ENCODE measurements at regions not wholly inside any gene's neighbourhood (a gene's known extent, or its start where the extent isn't known, plus 50 kb on each side); places are given as distances from the start of the nearest gene placed in this dataset.

DNA sequence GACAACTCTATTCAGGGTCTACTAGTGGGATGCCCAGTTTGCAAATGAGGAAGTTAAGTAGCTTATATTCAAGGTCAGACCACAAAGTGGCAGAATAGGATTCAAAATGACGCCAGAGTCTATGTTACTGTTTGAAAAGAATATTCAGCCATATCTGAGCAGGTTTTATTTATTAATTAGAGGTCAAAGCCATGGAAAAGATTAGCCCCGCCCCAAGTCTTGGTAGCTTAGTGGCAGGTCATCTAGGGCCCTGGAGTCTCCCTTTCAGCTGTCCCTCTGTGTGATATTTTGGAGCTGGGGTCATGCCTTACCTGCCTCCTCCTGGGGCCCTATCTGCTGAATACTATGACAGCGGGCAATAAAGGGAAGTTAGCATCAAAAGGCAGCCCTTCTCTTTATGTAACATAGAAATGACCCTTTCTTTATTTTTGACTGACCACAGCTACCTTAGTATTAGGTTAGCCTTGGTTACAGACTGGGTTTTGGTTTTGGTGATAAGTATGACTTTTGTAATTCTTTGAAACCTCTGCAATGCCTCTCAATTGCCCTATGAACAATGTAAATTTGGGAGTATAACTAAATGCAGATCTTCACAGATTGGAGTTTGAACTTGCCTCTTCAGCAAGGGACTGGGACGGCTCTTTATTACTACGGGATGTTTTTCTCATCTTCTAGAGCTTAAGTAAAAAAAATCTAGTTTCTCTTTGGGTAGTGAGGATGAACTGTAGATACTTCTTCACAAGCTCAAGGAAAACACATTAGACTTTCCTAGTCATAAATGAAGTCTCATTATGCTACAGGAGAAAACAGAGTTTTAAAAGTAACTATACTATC, 153.0 kb upstream of the ITGA4 start:
- H3K4me3 ChIP-seq = no peak overlapping the region
- H3K4me1 ChIP-seq = peaks cover 5 to 17% (median 11%) of the 10 kb centered on the region in 4 donors
- no peak for TF ChIP-seq POLR2A (IDR thresholded peaks at IDR 0.05; ENCODE audit: low read depth)
- no peak overlapping the region for H3K27ac ChIP-seq (replicated peaks in 1 of 4)
- H3K9me3 ChIP-seq = no peaks in the 10 kb centered on the region
- intact Hi-C loops (cut with DNase I) = no loop called here
- H3K36me3 ChIP-seq = no peaks in the 10 kb centered on the region
- 73% methylated on average over 5 of the region's 5 CpGs for WGBS
- H3K27me3 ChIP-seq = no peaks in the 10 kb centered on the region
- DNase-seq (ENCODE audit: extremely low spot score) = no peak

GRCh38 chr2:181305301-181306123, 151.7 kb upstream of the ITGA4 start:
- Histone ChIP-seq H3K27ac (replicated peaks in 1 of 4) (no peak overlapping the region), H3K9me3 (no peaks in the 10 kb centered on the region), H3K27me3 (no peaks in the 10 kb centered on the region), H3K36me3 (no peaks in the 10 kb centered on the region), H3K4me1 (peaks cover 5 to 17% (median 11%) of the 10 kb centered on the region in 4 donors), H3K4me3 (no peak overlapping the region)
- no peak for DNase-seq (ENCODE audit: extremely low spot score)
- intact Hi-C loops (cut with DNase I) = no loop called here
- TF ChIP-seq EP300 (IDR thresholded peaks at IDR 0.05) = no peak
- TF ChIP-seq POLR2A (IDR thresholded peaks at IDR 0.05; ENCODE audit: low read depth) = no peak
- TF ChIP-seq, protein P1, sequence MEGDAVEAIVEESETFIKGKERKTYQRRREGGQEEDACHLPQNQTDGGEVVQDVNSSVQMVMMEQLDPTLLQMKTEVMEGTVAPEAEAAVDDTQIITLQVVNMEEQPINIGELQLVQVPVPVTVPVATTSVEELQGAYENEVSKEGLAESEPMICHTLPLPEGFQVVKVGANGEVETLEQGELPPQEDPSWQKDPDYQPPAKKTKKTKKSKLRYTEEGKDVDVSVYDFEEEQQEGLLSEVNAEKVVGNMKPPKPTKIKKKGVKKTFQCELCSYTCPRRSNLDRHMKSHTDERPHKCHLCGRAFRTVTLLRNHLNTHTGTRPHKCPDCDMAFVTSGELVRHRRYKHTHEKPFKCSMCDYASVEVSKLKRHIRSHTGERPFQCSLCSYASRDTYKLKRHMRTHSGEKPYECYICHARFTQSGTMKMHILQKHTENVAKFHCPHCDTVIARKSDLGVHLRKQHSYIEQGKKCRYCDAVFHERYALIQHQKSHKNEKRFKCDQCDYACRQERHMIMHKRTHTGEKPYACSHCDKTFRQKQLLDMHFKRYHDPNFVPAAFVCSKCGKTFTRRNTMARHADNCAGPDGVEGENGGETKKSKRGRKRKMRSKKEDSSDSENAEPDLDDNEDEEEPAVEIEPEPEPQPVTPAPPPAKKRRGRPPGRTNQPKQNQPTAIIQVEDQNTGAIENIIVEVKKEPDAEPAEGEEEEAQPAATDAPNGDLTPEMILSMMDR (IDR thresholded peaks at IDR 0.05) = no peak
- TF ChIP-seq POLR2AphosphoS5 (IDR thresholded peaks at IDR 0.05) = no peak
- WGBS = 71% methylated on average over 6 of the region's 6 CpGs

GRCh38 chr2:181306785-181307184, 150.4 kb upstream of the ITGA4 start:
- intact Hi-C loops (cut with DNase I) = no loop called here
- DNase-seq (ENCODE audit: extremely low spot score) = no peak
- Histone ChIP-seq H3K4me1 (peaks cover 5 to 17% (median 11%) of the 10 kb centered on the region in 4 donors), H3K27ac (replicated peaks in 1 of 4) (no peak overlapping the region), H3K27me3 (no peaks in the 10 kb centered on the region), H3K36me3 (no peaks in the 10 kb centered on the region), H3K4me3 (no peak overlapping the region), H3K9me3 (no peaks in the 10 kb centered on the region)
- TF ChIP-seq, protein P1 (IDR thresholded peaks at IDR 0.05) = no peak
- TF ChIP-seq POLR2A (IDR thresholded peaks at IDR 0.05; ENCODE audit: low read depth) = no peak
- no peak for TF ChIP-seq POLR2AphosphoS5 (IDR thresholded peaks at IDR 0.05)
- TF ChIP-seq EP300 (IDR thresholded peaks at IDR 0.05) = no peak

DNA sequence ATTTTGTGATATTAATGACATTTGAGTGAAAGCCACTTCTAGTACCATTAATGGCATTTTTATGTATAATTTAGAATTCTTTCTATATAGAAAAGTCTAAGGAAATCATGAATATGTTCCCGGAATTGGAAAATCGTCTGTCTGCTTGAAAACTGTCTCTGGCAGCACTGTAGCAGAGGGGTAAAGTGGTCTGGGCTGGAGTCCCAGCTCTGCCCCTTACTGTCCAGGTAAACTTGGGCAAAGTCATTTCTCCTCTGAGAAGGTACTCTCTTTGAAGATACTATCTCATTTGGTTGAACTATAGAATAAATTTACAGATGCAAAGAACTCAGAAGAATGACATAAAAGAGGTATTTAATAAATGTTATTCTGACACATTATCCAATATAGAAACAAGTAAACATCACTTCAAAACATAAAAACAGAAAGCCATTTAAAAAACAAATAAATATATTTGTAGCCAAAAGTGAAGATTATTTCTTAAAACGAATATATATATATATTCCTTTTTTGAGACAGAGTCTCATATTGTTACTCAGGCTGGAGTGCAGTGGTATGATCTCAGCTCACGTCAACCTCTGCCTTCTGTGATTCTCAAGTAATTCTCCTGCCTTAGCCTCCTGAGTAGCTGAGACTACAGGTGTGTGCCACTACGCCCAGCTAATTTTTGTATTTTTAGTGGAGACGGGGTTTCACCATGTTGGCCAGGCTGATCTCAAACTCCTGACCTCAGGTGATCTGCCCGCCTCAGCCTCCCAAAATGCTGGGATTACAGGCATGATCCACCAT, 149.8 kb upstream of the ITGA4 start:
- WGBS = 85% methylated on average over 7 of the region's 7 CpGs
- H3K4me1 ChIP-seq = peaks cover 5 to 17% (median 11%) of the 10 kb centered on the region in 4 donors
- H3K27me3 ChIP-seq = no peaks in the 10 kb centered on the region
- intact Hi-C loops (cut with DNase I) = no loop called here
- H3K36me3 ChIP-seq = no peaks in the 10 kb centered on the region
- no peak overlapping the region for H3K27ac ChIP-seq (replicated peaks in 1 of 4)
- TF ChIP-seq EP300 (IDR thresholded peaks at IDR 0.05) = no peak
- TF ChIP-seq, protein P1 (IDR thresholded peaks at IDR 0.05) = no peak
- TF ChIP-seq POLR2A (IDR thresholded peaks at IDR 0.05; ENCODE audit: low read depth) = no peak
- TF ChIP-seq POLR2AphosphoS5 (IDR thresholded peaks at IDR 0.05) = no peak
- no peak for DNase-seq (ENCODE audit: extremely low spot score)
- H3K4me3 ChIP-seq = no peak overlapping the region
- no peaks in the 10 kb centered on the region for H3K9me3 ChIP-seq

Data from esophagus muscularis mucosa (tissue), 4 donors.